Prostate gland (tissue), 2 donors: ENCODE measurements at regions not wholly inside any gene's neighbourhood (a gene's known extent, or its start where the extent isn't known, plus 50 kb on each side); places are given as distances from the start of the nearest gene placed in this dataset.

Source experiments
- DNase-seq: peaks from one replicate; pipeline ENCODE4 v3.0.0-alpha.2; 2019; ENCODE audit warnings: low spot score
- H3K27ac ChIP-seq, 2 donors: fragments of 200-600 bp; sonication (generic); 2 replicates each; pipeline ENCODE4 v1.5.1; 2017 to 2019
- H3K27me3 ChIP-seq: fragments of 200-600 bp; sonication (generic); replicated peaks from 2 replicates; pipeline ENCODE4 v1.5.1; 2019; ENCODE audit not compliant: insufficient read depth
- H3K36me3 ChIP-seq, 2 donors: fragments of 200-600 bp; sonication (generic); 1 replicate in 1 of 2; 2 replicates in 1 of 2; pipeline versions ENCODE4 v1.5.1 to v1.8.1; 2017 to 2019
- H3K4me1 ChIP-seq: fragments of 200-600 bp; sonication (generic); replicated peaks from 2 replicates; pipeline ENCODE4 v1.5.1; 2019
- H3K4me3 ChIP-seq, 2 donors: fragments of 200-600 bp; sonication (generic); 2 replicates each; pipeline ENCODE4 v1.5.1; 2017 to 2019
- H3K9me3 ChIP-seq: fragments of 200-600 bp; sonication (generic); 2 replicates; pipeline ENCODE4 v1.5.1; 2017
- POLR2A ChIP-seq: fragments of 450-650 bp; IDR thresholded peaks from one replicate; pipeline ENCODE4 v1.6.1; 2016; ENCODE audit warnings: antibody characterized with exemption, mild to moderate bottlenecking
- POLR2AphosphoS5 ChIP-seq: sonication (generic); formaldehyde crosslinking; IDR thresholded peaks from one replicate; pipeline ENCODE4 v1.6.1; 2017; ENCODE audit warnings: antibody characterized with exemption
- WGBS: methylation state at CpG from one replicate; pipeline ENCODE4 v1.1.5; 2018; 5-methylcytosine and 5-hydroxymethylcytosine counted together
- intact Hi-C: fragments of 100-400 bp; cut with DNase I; formaldehyde crosslinking; loops from one replicate; pipeline ENCODE4 v1.14.2; 2022
- TF ChIP-seq, protein P1 (sequence below), 4 experiments: fragments of 200-600 bp in 2 of 4; fragments of 450-650 bp in 2 of 4; sonication (generic) in 2 of 4; IDR thresholded peaks; 1 replicate in 3 of 4; 2 replicates in 1 of 4; pipeline ENCODE4 v1.5.1; 2016 to 2019; ENCODE audit warnings: antibody characterized with exemption in 4 of 4, mild to moderate bottlenecking in 2 of 4, moderate library complexity in 2 of 4

DNA sequence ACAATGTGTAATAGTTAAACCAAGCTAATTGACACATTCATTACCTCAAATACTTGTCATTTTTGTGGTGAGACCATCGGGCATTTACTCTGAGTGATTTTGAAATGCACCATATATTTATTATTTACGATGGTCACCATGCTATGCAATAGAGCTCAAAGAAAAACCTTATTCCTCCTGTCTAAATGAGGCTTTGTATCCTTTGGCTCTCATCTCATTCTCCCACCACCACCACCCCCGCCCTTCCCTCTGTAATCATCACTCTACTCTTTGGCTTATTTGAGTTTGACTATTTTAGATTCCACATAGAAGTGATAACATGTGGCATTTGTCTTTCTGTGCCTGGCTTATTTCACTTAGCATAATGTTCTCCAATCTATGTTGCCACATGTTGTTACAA is 124.9 kb downstream of the CYSLTR2 start:
- TF ChIP-seq, protein P1, sequence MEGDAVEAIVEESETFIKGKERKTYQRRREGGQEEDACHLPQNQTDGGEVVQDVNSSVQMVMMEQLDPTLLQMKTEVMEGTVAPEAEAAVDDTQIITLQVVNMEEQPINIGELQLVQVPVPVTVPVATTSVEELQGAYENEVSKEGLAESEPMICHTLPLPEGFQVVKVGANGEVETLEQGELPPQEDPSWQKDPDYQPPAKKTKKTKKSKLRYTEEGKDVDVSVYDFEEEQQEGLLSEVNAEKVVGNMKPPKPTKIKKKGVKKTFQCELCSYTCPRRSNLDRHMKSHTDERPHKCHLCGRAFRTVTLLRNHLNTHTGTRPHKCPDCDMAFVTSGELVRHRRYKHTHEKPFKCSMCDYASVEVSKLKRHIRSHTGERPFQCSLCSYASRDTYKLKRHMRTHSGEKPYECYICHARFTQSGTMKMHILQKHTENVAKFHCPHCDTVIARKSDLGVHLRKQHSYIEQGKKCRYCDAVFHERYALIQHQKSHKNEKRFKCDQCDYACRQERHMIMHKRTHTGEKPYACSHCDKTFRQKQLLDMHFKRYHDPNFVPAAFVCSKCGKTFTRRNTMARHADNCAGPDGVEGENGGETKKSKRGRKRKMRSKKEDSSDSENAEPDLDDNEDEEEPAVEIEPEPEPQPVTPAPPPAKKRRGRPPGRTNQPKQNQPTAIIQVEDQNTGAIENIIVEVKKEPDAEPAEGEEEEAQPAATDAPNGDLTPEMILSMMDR (IDR thresholded peaks at IDR 0.05) = no peak
- TF ChIP-seq POLR2A = no peak
- no peak for TF ChIP-seq POLR2AphosphoS5
- 74% methylated on average over 3 of the region's 3 CpGs for WGBS

DNA sequence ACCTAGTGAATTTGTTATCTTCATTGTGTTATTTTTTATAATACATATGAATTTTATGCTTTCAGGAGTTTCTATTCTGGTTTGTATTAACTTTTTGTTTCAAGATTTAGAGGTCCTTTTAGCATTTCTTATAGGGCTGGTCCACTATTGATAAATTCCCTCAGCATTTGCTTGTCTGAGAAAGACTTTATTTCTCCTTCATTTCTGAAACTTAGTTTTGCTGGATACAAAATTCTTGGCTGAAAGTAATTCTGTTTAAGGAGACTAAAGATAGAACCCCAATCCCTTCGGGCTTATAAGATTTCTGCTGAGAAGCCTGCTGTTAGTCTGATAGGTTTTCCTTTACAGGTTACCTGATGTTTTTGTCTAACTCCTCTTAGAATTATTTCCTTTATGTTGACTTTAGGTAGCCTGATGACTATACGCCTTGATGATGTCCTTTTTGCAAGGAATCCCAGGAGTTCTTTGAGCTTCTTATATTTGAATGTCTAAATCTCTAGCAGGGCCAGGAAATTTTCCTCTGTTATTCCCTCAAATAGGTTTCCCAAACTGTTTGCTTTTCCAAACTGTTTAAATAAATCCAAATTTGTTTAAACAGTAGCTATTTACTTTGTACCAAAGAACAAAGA is 127.1 kb downstream of the CYSLTR2 start:
- Histone ChIP-seq H3K4me3 (no peak overlapping the region), H3K4me1 (no peaks in the 10 kb centered on the region), H3K27ac (no peak overlapping the region), H3K36me3 (no peaks in the 10 kb centered on the region), H3K27me3 (no peaks in the 10 kb centered on the region), H3K9me3 (no peaks in the 10 kb centered on the region)
- no peak for TF ChIP-seq POLR2A
- TF ChIP-seq, protein P1 (IDR thresholded peaks at IDR 0.05) = no peak
- TF ChIP-seq POLR2AphosphoS5 = no peak
- no peak for DNase-seq
- 85% methylated on average over 2 of the region's 2 CpGs for WGBS
- intact Hi-C loops = no loop called here

More for the DNA sequence above, 124.9 kb downstream of the CYSLTR2 start:
- Histone ChIP-seq H3K4me3 (no peak overlapping the region), H3K9me3 (no peaks in the 10 kb centered on the region), H3K4me1 (no peaks in the 10 kb centered on the region), H3K27me3 (no peaks in the 10 kb centered on the region), H3K27ac (no peak overlapping the region), H3K36me3 (no peaks in the 10 kb centered on the region)
- DNase-seq = no peak
- intact Hi-C loops = no loop called here

GRCh38 chr13:48782429-48782840 is 128.7 kb downstream of the CYSLTR2 start:
- TF ChIP-seq POLR2A = no peak
- TF ChIP-seq, protein P1 (IDR thresholded peaks at IDR 0.05) = no peak
- no peak for TF ChIP-seq POLR2AphosphoS5

DNA sequence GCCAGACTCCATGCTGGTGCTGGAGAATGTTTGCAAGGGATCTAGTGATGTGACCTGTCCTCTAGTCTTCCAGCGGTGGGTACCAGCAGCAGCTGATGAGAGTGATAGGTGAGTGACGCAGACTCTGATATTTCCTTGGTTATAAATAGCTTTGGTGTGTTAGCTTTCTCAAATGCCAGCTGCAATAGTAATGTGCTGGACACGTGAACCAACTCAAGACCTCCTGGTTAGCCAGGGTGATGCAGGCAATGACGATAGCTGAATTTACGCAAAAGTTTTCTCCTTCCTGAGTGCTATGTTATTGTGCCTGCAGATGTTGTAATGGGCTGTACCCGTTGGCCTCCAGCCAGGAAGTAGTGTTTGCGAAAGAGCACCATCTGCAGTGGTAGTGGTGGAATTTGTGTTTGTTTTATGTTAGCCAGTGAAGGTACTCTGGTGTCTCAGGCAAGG is 129.5 kb downstream of the CYSLTR2 start:
- Histone ChIP-seq H3K36me3 (no peaks in the 10 kb centered on the region), H3K27ac (no peak overlapping the region), H3K4me3 (no peak overlapping the region), H3K9me3 (no peaks in the 10 kb centered on the region), H3K27me3 (no peaks in the 10 kb centered on the region), H3K4me1 (no peaks in the 10 kb centered on the region)
- DNase-seq = no peak
- 78% methylated on average over 7 of the region's 7 CpGs for WGBS
- no peak for TF ChIP-seq POLR2A
- no peak for TF ChIP-seq POLR2AphosphoS5
- TF ChIP-seq, protein P1 (IDR thresholded peaks at IDR 0.05) = no peak
- intact Hi-C loops = no loop called here

More at GRCh38 chr13:48782429-48782840, 128.7 kb downstream of the CYSLTR2 start:
- no peaks in the 10 kb centered on the region for H3K9me3 ChIP-seq
- intact Hi-C loops = no loop called here
- H3K4me1 ChIP-seq = no peaks in the 10 kb centered on the region
- DNase-seq = no peak
- no peak overlapping the region for H3K4me3 ChIP-seq
- WGBS = 62% methylated on average over 3 of the region's 3 CpGs
- no peak overlapping the region for H3K27ac ChIP-seq
- H3K36me3 ChIP-seq = no peaks in the 10 kb centered on the region
- no peaks in the 10 kb centered on the region for H3K27me3 ChIP-seq

DNA sequence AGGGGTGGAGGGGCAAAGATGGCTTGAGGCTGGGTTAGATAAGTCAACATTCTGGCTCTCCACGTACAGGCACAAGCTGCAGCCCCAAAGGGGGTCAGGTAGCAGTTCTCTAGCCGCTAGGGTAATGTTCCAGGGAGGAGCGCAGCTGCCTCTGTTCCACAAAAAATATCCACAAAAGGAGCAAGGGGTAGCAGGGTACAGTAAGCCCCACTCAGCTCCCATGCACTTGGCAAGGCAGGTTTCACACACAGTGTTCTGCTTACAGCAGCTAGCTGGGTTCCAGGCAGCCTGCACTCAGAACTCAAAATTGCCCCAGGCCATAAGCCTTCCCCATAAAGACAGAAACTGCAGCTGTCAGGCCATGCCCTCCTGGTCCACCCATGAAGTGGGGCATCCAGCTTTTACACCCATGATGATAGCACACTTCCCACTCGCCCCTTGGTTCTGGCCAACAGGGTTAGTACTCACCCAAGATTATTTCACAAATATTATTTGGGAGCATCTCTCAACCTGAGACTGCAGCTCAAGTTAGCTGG is 130.0 kb downstream of the CYSLTR2 start:
- H3K36me3 ChIP-seq = no peaks in the 10 kb centered on the region
- no peaks in the 10 kb centered on the region for H3K4me1 ChIP-seq
- WGBS = 93% methylated on average over 4 of the region's 4 CpGs
- H3K27me3 ChIP-seq = no peaks in the 10 kb centered on the region
- no peak overlapping the region for H3K4me3 ChIP-seq
- H3K27ac ChIP-seq = no peak overlapping the region
- H3K9me3 ChIP-seq = no peaks in the 10 kb centered on the region
- TF ChIP-seq, protein P1 (IDR thresholded peaks at IDR 0.05) = no peak
- no peak for TF ChIP-seq POLR2A
- TF ChIP-seq POLR2AphosphoS5 = no peak
- no peak for DNase-seq
- intact Hi-C loops = no loop called here
